Omental fat pad (tissue), 3 donors: ENCODE measurements at regions not wholly inside any gene's neighbourhood (a gene's known extent, or its start where the extent isn't known, plus 50 kb on each side); places are given as distances from the start of the nearest gene placed in this dataset.
"Not testable (repeated sequence)": the region's sequence is repeated elsewhere in the genome, so short reads cannot be mapped to it uniquely, and the experiment has no call there.

Experiments used
- ATAC-seq: fragments of 150-250 bp; one replicate; pipeline ENCODE4 v1.9.1; 2016; ENCODE audit warnings: mild to moderate bottlenecking, moderate library complexity; ENCODE audit not compliant: low FRiP score
- DNase-seq: peaks from one replicate; pipeline ENCODE4 v3.0.0-alpha.2; 2019; ENCODE audit warnings: low spot score
- CTCF ChIP-seq, 3 donors: fragments of 450-650 bp; IDR thresholded peaks; one replicate each; pipeline ENCODE4 v1.5.1; 2016 to 2017; ENCODE audit warnings: antibody characterized with exemption in 3 of 3, mild to moderate bottlenecking in 3 of 3, moderate library complexity in 2 of 3

GRCh38 chr10:76621886-76622620 is 1015.6 kb downstream of the KCNMA1 start:
- no peak for TF ChIP-seq CTCF (IDR thresholded peaks at IDR 0.05)
- DNase-seq = no peak
- no peak for ATAC-seq

GRCh38 chr10:76618641-76619040 is 1019.0 kb downstream of the KCNMA1 start:
- TF ChIP-seq CTCF (IDR thresholded peaks at IDR 0.05) = no peak
- no peak for ATAC-seq
- no peak for DNase-seq

- no peak for TF ChIP-seq CTCF (IDR thresholded peaks at IDR 0.05)
- DNase-seq = no peak
- no peak for ATAC-seq
Observed at GRCh38 chr10:76618171-76618570, 1019.4 kb downstream of the KCNMA1 start.

DNA sequence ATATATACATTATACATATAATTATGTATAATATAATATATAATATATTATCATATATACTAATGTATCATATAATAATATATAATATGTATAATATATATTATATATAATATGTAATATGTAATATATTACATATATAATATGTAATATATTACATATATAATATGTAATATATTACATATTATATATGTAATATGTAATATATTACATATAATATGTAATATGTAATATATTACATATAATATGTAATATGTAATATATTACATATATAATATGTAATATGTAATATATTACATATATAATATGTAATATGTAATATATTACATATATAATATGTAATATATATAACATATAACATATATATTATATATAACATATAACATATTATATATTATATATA is 1020.9 kb downstream of the KCNMA1 start:
- ATAC-seq, DNase-seq: not testable (repeated sequence)

DNA sequence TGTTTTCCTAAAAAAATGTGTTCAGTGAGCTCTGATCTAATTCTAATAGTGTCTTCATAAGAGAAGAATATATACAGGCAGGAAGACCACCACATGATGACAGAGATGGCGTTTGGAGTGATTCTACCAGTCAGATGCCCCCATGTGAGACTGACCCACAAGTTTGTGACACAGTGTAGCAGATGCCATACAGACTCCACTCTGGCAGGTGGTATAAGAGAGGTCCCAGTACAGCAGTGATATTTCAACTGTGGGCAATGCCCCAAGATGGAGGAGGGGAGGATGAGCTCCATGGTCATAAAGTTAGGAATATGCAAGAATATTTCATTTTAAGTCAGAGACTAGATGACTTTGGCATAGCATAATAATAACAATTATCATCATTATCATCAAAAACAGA is 1022.6 kb downstream of the KCNMA1 start:
- ATAC-seq (no peak), DNase-seq (no peak)
- no peak for TF ChIP-seq CTCF (IDR thresholded peaks at IDR 0.05)
